ENCODE measurements at regions not wholly inside any gene's neighbourhood (a gene's known extent, or its start where the extent isn't known, plus 50 kb on each side); places are given as distances from the start of the nearest gene placed in this dataset.
"Not testable (repeated sequence)": the region's sequence is repeated elsewhere in the genome, so short reads cannot be mapped to it uniquely, and the experiment has no call there.

- no peak overlapping the region for H3K27ac Mint-ChIP-seq
- peaks cover 0 to 2% (median 0%) of the 10 kb centered on the region in 3 donors for H3K27me3 Mint-ChIP-seq
- H3K4me1 Mint-ChIP-seq = no peaks in the 10 kb centered on the region
- DNase-seq (no peak), ATAC-seq (ENCODE audit: low read depth in 2 of 2) (no peak)
- no peaks in the 10 kb centered on the region for H3K36me3 Mint-ChIP-seq
- peaks cover 0 to 2% (median under 1%) of the 10 kb centered on the region in 7 donors for H3K9me3 Mint-ChIP-seq
- no peak overlapping the region for H3K4me3 Mint-ChIP-seq
Measured at GRCh38 chr5:57976506-57976905, 483.4 kb downstream of the PLK2 start.

- H3K4me3 Mint-ChIP-seq; H3K27ac Mint-ChIP-seq; H3K36me3 Mint-ChIP-seq; ATAC-seq (ENCODE audit: low read depth in 2 of 2); DNase-seq; H3K27me3 Mint-ChIP-seq; H3K4me1 Mint-ChIP-seq: not testable (repeated sequence)
- H3K9me3 Mint-ChIP-seq = peaks cover 8 to 18% (median 12%) of the 10 kb centered on the region in 7 donors
Measured at GRCh38 chr5:57972099-57972498, 487.8 kb downstream of the PLK2 start.

GRCh38 chr5:57960569-57960968 lies 478.0 kb upstream of the ACTBL2 start:
- ATAC-seq (ENCODE audit: low read depth in 2 of 2) (no peak), DNase-seq (no peak)
- H3K4me1 Mint-ChIP-seq = no peaks in the 10 kb centered on the region
- H3K4me3 Mint-ChIP-seq = no peak overlapping the region
- no peak overlapping the region for H3K27ac Mint-ChIP-seq
- H3K9me3 Mint-ChIP-seq = peaks cover 8 to 26% (median 15%) of the 10 kb centered on the region in 7 donors
- no peaks in the 10 kb centered on the region for H3K27me3 Mint-ChIP-seq
- peaks cover 0 to 7% of the 10 kb centered on the region in 2 donors for H3K36me3 Mint-ChIP-seq

GRCh38 chr5:57956636-57957035 lies 474.0 kb upstream of the ACTBL2 start:
- Mint-ChIP-seq H3K4me3 (no peak overlapping the region), H3K27ac (no peak overlapping the region), H3K9me3 (peaks cover 0 to 4% (median 0%) of the 10 kb centered on the region in 7 donors), H3K36me3 (no peaks in the 10 kb centered on the region), H3K4me1 (no peaks in the 10 kb centered on the region), H3K27me3 (no peaks in the 10 kb centered on the region)
- ATAC-seq (ENCODE audit: low read depth in 2 of 2) (no peak), DNase-seq (no peak)

- no peaks in the 10 kb centered on the region for H3K4me1 Mint-ChIP-seq
- no peaks in the 10 kb centered on the region for H3K27me3 Mint-ChIP-seq
- H3K36me3 Mint-ChIP-seq = no peaks in the 10 kb centered on the region
- ATAC-seq (ENCODE audit: low read depth in 2 of 2) (no peak), DNase-seq (no peak)
- no peaks in the 10 kb centered on the region for H3K9me3 Mint-ChIP-seq
- no peak overlapping the region for H3K27ac Mint-ChIP-seq
- H3K4me3 Mint-ChIP-seq = no peak overlapping the region
Measured at GRCh38 chr5:57955511-57955910, 472.9 kb upstream of the ACTBL2 start.

- H3K9me3 Mint-ChIP-seq = no peaks in the 10 kb centered on the region
- H3K4me1 Mint-ChIP-seq = no peaks in the 10 kb centered on the region
- H3K36me3 Mint-ChIP-seq = no peaks in the 10 kb centered on the region
- peak overlapping the region in 1 of 6 donors; percentile 27 for H3K27ac Mint-ChIP-seq
- DNase-seq (no peak), ATAC-seq (ENCODE audit: low read depth in 2 of 2) (no peak)
- no peak overlapping the region for H3K4me3 Mint-ChIP-seq
- H3K27me3 Mint-ChIP-seq = peaks cover 6 to 8% (median 7%) of the 10 kb centered on the region in 3 donors
Measured at GRCh38 chr5:57953792-57954191, 471.2 kb upstream of the ACTBL2 start.

- peaks cover 7 to 10% (median 8%) of the 10 kb centered on the region in 3 donors for H3K27me3 Mint-ChIP-seq
- no peak for DNase-seq
- no peaks in the 10 kb centered on the region for H3K4me1 Mint-ChIP-seq
- no peak for ATAC-seq (ENCODE audit: low read depth in 2 of 2)
- no peak overlapping the region for H3K4me3 Mint-ChIP-seq
- no peak overlapping the region for H3K27ac Mint-ChIP-seq
- H3K36me3 Mint-ChIP-seq = no peaks in the 10 kb centered on the region
- peaks cover 0 to 2% (median 0%) of the 10 kb centered on the region in 7 donors for H3K9me3 Mint-ChIP-seq
Measured at GRCh38 chr5:57950616-57951228, 468.1 kb upstream of the ACTBL2 start.

GRCh38 chr5:57948091-57948490 lies 465.5 kb upstream of the ACTBL2 start:
- ATAC-seq (ENCODE audit: low read depth in 2 of 2) (no peak), DNase-seq (no peak)
- Mint-ChIP-seq H3K4me3 (no peak overlapping the region), H3K27ac (no peak overlapping the region), H3K27me3 (peaks cover 7 to 10% (median 8%) of the 10 kb centered on the region in 3 donors), H3K36me3 (no peaks in the 10 kb centered on the region), H3K4me1 (no peaks in the 10 kb centered on the region), H3K9me3 (peaks cover 0 to 6% (median 2%) of the 10 kb centered on the region in 7 donors)

- Mint-ChIP-seq H3K9me3 (peaks cover 0 to 6% (median 2%) of the 10 kb centered on the region in 7 donors), H3K4me3 (no peak overlapping the region), H3K27ac (no peak overlapping the region), H3K27me3 (peaks cover 7 to 10% (median 8%) of the 10 kb centered on the region in 3 donors), H3K4me1 (no peaks in the 10 kb centered on the region), H3K36me3 (no peaks in the 10 kb centered on the region)
- DNase-seq = no peak
- ATAC-seq (ENCODE audit: low read depth in 2 of 2) = no peak
Measured at GRCh38 chr5:57947181-57947580, 464.6 kb upstream of the ACTBL2 start.

GRCh38 chr5:57940879-57941278 lies 458.3 kb upstream of the ACTBL2 start:
- H3K27ac Mint-ChIP-seq = no peak overlapping the region
- H3K4me3 Mint-ChIP-seq = no peak overlapping the region
- H3K27me3 Mint-ChIP-seq = peaks cover 0 to 7% (median 0%) of the 10 kb centered on the region in 3 donors
- DNase-seq (no peak), ATAC-seq (ENCODE audit: low read depth in 2 of 2) (no peak)
- H3K4me1 Mint-ChIP-seq = no peaks in the 10 kb centered on the region
- peaks cover 1 to 10% (median 5%) of the 10 kb centered on the region in 7 donors for H3K9me3 Mint-ChIP-seq
- no peaks in the 10 kb centered on the region for H3K36me3 Mint-ChIP-seq

- Mint-ChIP-seq H3K27me3 (peaks cover 0 to 12% (median 0%) of the 10 kb centered on the region in 3 donors), H3K4me3 (peak overlapping the region in 1 of 8 donors; percentile 17), H3K9me3 (peaks cover 1 to 11% (median 5%) of the 10 kb centered on the region in 7 donors), H3K27ac (no peak overlapping the region), H3K4me1 (no peaks in the 10 kb centered on the region), H3K36me3 (no peaks in the 10 kb centered on the region)
- no peak for DNase-seq
- no peak for ATAC-seq (ENCODE audit: low read depth in 2 of 2)
Measured at GRCh38 chr5:57940236-57940635, 457.6 kb upstream of the ACTBL2 start.

- no peak overlapping the region for H3K27ac Mint-ChIP-seq
- peaks cover 1 to 11% (median 5%) of the 10 kb centered on the region in 7 donors for H3K9me3 Mint-ChIP-seq
- ATAC-seq (ENCODE audit: low read depth in 2 of 2) (no peak), DNase-seq (no peak)
- H3K27me3 Mint-ChIP-seq = peaks cover 0 to 12% (median 0%) of the 10 kb centered on the region in 3 donors
- no peaks in the 10 kb centered on the region for H3K4me1 Mint-ChIP-seq
- H3K4me3 Mint-ChIP-seq = peak overlapping the region in 1 of 8 donors; percentile 17
- H3K36me3 Mint-ChIP-seq = no peaks in the 10 kb centered on the region
Measured at GRCh38 chr5:57939771-57940170, 457.2 kb upstream of the ACTBL2 start.

GRCh38 chr5:57939335-57939734 lies 456.7 kb upstream of the ACTBL2 start:
- Mint-ChIP-seq H3K27me3 (peaks cover 0 to 12% (median 0%) of the 10 kb centered on the region in 3 donors), H3K4me1 (no peaks in the 10 kb centered on the region), H3K36me3 (no peaks in the 10 kb centered on the region), H3K27ac (no peak overlapping the region), H3K4me3 (no peak overlapping the region), H3K9me3 (peaks cover 0 to 11% (median 5%) of the 10 kb centered on the region in 7 donors)
- DNase-seq (no peak), ATAC-seq (ENCODE audit: low read depth in 2 of 2) (no peak)

- Mint-ChIP-seq H3K4me3 (no peak overlapping the region), H3K36me3 (no peaks in the 10 kb centered on the region)
- no peak for ATAC-seq (ENCODE audit: low read depth in 2 of 2)
Measured at GRCh38 chr5:57938174-57938557, 455.6 kb upstream of the ACTBL2 start.

More at GRCh38 chr5:57938174-57938557, 455.6 kb upstream of the ACTBL2 start:
- H3K4me1 Mint-ChIP-seq = no peaks in the 10 kb centered on the region
- peaks cover 0 to 12% (median 0%) of the 10 kb centered on the region in 3 donors for H3K27me3 Mint-ChIP-seq
- no peak for DNase-seq
- no peak overlapping the region for H3K27ac Mint-ChIP-seq
- peaks cover 0 to 11% (median 3%) of the 10 kb centered on the region in 7 donors for H3K9me3 Mint-ChIP-seq

Data from naive B cell (primary cell).